ENCODE measurements at regions not wholly inside any gene's neighbourhood (a gene's known extent, or its start where the extent isn't known, plus 50 kb on each side); places are given as distances from the start of the nearest gene placed in this dataset.
"Not testable (repeated sequence)": the region's sequence is repeated elsewhere in the genome, so short reads cannot be mapped to it uniquely, and the experiment has no call there.

DNA sequence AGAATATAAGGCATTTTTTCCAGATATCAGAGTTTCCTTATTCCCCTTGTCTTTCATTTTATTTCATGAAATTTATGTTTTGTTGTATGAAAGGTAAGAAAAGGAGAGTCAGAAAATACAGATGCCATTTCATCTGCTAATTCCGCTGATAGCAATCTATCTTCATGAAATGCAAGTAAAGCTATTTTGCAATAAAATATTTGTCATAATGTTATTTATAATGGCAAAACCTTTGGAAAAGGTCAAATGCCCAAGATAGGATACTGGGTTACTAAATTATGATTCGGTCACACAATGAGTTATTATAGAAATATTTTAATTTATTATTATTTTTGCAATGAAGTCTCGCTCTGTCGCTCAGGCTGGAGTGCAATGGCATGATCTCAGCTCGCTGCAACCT lies 124.2 kb downstream of the SPP2 start:
- no peaks in the 10 kb centered on the region for H3K36me3 ChIP-seq (ENCODE audit: control insufficient read depth, insufficient read depth, low read length)
- TF ChIP-seq, protein P1, sequence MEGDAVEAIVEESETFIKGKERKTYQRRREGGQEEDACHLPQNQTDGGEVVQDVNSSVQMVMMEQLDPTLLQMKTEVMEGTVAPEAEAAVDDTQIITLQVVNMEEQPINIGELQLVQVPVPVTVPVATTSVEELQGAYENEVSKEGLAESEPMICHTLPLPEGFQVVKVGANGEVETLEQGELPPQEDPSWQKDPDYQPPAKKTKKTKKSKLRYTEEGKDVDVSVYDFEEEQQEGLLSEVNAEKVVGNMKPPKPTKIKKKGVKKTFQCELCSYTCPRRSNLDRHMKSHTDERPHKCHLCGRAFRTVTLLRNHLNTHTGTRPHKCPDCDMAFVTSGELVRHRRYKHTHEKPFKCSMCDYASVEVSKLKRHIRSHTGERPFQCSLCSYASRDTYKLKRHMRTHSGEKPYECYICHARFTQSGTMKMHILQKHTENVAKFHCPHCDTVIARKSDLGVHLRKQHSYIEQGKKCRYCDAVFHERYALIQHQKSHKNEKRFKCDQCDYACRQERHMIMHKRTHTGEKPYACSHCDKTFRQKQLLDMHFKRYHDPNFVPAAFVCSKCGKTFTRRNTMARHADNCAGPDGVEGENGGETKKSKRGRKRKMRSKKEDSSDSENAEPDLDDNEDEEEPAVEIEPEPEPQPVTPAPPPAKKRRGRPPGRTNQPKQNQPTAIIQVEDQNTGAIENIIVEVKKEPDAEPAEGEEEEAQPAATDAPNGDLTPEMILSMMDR (IDR thresholded peaks at IDR 0.05; ENCODE audit: insufficient read depth, low read length, poor library complexity, severe bottlenecking) = no peak
- H3K4me3 ChIP-seq (replicated peaks; ENCODE audit: low read depth, low read length) = no peak overlapping the region
- no peaks in the 10 kb centered on the region; the same call in 1 of the 2 replicates for H3K27me3 ChIP-seq (replicated peaks; ENCODE audit: control insufficient read depth, insufficient read depth, low read length)
- DNase-seq (ENCODE audit: extremely low read depth, insufficient read length) = no peak

DNA sequence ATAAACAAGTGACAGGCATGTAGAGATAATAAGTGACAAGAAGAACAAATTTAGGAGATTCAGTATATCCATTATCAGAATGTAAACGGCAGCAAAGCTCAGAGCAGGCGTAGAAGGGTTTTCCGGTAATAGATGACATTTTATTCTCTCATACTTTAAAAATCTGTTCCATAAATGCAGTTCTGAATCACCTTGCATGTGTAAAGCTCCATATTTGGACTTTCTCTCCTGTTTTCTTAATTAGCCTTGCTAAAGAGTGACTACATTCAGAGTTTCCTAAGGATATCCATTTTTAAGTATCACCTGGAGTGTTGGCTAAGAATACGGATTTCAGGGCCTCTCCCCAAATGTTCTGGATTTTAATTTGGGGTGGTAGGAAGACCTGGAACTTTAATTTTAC lies 122.0 kb downstream of the SPP2 start:
- TF ChIP-seq, protein P1 (IDR thresholded peaks at IDR 0.05; ENCODE audit: insufficient read depth, low read length, poor library complexity, severe bottlenecking) = no peak
- no peak for DNase-seq (ENCODE audit: extremely low read depth, insufficient read length)
- H3K36me3 ChIP-seq (ENCODE audit: control insufficient read depth, insufficient read depth, low read length) = no peaks in the 10 kb centered on the region
- H3K4me3 ChIP-seq (replicated peaks; ENCODE audit: low read depth, low read length) = no peak overlapping the region
- no peaks in the 10 kb centered on the region for H3K27me3 ChIP-seq (replicated peaks; ENCODE audit: control insufficient read depth, insufficient read depth, low read length)

DNA sequence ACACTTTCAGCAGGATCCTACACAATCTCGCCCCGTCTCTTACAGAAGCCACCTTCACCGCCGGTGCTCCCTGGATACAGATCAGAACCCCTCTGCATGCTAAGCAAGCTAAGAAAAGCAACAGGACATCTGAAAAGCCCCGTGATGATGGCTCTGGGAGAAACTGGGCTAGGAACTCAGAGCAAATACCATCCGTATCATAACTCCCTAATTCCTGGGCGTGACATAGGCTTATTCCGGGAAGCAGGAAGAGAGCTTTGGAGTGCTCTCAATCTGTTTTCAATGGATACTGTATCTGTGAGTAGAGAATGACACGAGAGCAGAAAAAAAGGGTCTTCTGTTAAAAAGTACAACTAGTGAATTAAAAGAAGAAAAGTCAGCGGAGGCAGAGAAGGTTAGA lies 121.6 kb downstream of the SPP2 start:
- no peaks in the 10 kb centered on the region for H3K27me3 ChIP-seq (replicated peaks; ENCODE audit: control insufficient read depth, insufficient read depth, low read length)
- no peaks in the 10 kb centered on the region for H3K36me3 ChIP-seq (ENCODE audit: control insufficient read depth, insufficient read depth, low read length)
- H3K4me3 ChIP-seq (replicated peaks; ENCODE audit: low read depth, low read length) = no peak overlapping the region
- TF ChIP-seq, protein P1 (IDR thresholded peaks at IDR 0.05; ENCODE audit: insufficient read depth, low read length, poor library complexity, severe bottlenecking) = no peak
- no peak for DNase-seq (ENCODE audit: extremely low read depth, insufficient read length)

DNA sequence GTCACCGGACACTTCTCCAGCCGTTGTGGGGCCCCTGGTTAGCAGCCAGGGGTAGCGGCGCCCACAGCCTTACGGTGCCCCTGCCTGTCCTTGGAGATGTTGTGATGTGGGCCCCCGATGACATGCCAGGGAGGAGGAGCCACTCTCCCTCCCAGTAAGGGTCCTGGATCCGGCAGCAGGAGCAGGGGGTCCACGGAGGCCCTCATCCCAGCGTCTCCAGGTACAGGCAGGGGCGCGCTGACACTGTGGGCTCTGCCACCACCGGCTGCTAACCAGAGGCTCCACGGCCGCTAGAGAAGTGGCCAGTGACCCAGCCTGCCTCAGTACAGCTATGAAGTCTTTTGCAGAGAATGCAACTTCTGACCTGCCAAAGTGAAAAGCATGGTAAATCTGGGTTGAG lies 121.2 kb downstream of the SPP2 start:
- Histone ChIP-seq H3K4me3 (replicated peaks; ENCODE audit: low read depth, low read length) (no peak overlapping the region), H3K27me3 (replicated peaks; ENCODE audit: control insufficient read depth, insufficient read depth, low read length) (no peaks in the 10 kb centered on the region), H3K36me3 (ENCODE audit: control insufficient read depth, insufficient read depth, low read length) (no peaks in the 10 kb centered on the region)
- DNase-seq (ENCODE audit: extremely low read depth, insufficient read length) = no peak
- TF ChIP-seq, protein P1 (IDR thresholded peaks at IDR 0.05; ENCODE audit: insufficient read depth, low read length, poor library complexity, severe bottlenecking) = no peak

DNA sequence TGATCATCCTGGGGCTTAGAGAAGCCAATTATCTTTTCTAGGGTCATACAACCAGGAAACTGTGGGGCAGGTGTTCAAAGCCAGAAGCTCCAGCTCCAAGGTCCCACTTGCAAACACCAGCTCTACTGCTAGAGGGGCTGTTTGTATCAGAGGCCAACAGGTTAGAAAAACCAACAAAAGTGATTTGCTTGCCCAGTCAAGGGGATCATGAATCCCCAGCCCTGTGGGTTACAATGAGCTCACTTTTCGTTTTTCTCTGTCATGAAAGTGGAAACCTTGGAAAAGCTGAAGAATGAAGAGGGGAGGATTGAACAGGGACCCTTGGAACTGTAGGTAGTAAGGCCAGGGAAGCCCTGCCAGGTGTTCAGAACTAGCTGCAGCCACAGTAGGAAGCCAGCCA lies 119.2 kb downstream of the SPP2 start:
- Histone ChIP-seq H3K4me3 (replicated peaks; ENCODE audit: low read depth, low read length) (no peak overlapping the region), H3K27me3 (replicated peaks; ENCODE audit: control insufficient read depth, insufficient read depth, low read length) (no peaks in the 10 kb centered on the region), H3K36me3 (ENCODE audit: control insufficient read depth, insufficient read depth, low read length) (no peaks in the 10 kb centered on the region)
- DNase-seq (ENCODE audit: extremely low read depth, insufficient read length) = no peak
- TF ChIP-seq, protein P1 (IDR thresholded peaks at IDR 0.05; ENCODE audit: insufficient read depth, low read length, poor library complexity, severe bottlenecking) = no peak

DNA sequence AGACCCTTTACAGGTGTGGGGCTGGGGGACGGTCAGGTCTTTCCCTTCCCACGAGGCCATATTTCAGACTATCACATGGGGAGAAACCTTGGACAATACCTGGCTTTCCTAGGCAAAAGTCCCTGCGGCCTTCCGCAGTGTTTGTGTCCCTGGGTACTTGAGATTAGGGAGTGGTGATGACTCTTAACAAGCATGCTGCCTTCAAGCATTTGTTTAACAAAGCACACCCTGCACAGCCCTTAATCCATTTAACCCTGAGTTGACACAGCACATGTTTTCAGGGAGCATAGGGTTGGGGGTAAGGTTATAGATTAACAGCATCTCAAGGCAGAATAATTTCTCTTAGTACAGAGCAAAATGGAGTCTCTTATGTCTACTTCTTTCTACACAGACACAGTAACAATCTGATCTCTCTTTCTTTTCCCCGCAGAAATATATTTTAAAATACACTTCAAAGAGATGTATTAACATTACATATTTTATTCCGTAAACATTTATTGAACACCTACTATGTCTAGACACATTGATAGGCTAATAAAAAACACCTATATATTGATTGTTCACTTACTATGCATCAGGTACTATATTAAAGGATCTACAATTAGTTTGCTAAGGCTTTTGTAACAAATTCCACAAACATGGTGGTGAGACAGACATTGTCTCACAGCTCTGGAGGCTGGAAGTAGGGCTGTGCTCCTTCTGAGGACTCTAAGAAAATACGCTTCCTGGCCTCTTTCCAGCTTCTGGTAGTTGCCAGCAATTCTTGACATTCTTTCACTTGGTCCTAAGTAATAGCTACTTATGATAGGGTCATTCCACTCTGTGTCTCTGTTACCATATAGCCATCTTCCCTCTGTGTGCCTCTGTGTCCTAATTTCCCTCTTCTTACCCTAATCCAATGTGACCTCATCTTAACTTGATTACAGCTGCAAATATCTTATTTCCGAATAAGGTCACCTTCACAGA lies 118.4 kb downstream of the SPP2 start:
- not testable (repeated sequence) for H3K4me3 ChIP-seq (replicated peaks; ENCODE audit: low read depth, low read length); H3K27me3 ChIP-seq (replicated peaks; ENCODE audit: control insufficient read depth, insufficient read depth, low read length); DNase-seq (ENCODE audit: extremely low read depth, insufficient read length); H3K36me3 ChIP-seq (ENCODE audit: control insufficient read depth, insufficient read depth, low read length)
